ENCODE measurements at regions not wholly inside any gene's neighbourhood (a gene's known extent, or its start where the extent isn't known, plus 50 kb on each side); places are given as distances from the start of the nearest gene placed in this dataset.
"Not testable (repeated sequence)": the region's sequence is repeated elsewhere in the genome, so short reads cannot be mapped to it uniquely, and the experiment has no call there.

DNA sequence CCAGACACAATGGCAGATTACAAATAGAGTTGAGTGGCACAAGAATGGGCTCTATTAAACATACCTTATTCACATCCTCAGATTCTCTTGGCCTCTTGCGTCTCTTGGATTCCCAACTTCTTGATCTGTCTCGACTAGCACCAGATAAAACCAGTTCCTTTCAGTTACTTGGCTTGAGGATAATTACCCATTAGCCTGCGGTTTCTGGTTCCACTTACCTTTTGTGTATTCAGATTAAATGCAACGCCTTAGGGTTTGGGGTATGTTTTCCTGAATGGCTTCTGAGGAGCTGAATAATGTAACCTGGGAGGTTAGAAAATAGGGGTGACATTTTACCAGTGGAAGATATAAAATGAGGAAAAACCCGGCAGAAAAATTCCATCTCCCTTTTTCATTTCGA lies 154.4 kb upstream of the TSPY2 start:
- not testable (repeated sequence) for TF ChIP-seq POLR2AphosphoS5 (IDR thresholded peaks at IDR 0.05; ENCODE audit: low read depth, low read length); PAX5 (IDR thresholded peaks at IDR 0.05; ENCODE audit: insufficient read depth, low read length, severe bottlenecking)

Measured in GM12891 (cell line).